Colon (tissue), 2 donors: ENCODE measurements at regions not wholly inside any gene's neighbourhood (a gene's known extent, or its start where the extent isn't known, plus 50 kb on each side); places are given as distances from the start of the nearest gene placed in this dataset.

ENCODE experiments used
- FAIRE-seq: peaks from 2 replicates; lab custom pipeline; 2012; peaks lifted over from hg19 to GRCh38; lab: Jason Lieb, UNC
- donor health status: control.
- donor health status: control.

DNA sequence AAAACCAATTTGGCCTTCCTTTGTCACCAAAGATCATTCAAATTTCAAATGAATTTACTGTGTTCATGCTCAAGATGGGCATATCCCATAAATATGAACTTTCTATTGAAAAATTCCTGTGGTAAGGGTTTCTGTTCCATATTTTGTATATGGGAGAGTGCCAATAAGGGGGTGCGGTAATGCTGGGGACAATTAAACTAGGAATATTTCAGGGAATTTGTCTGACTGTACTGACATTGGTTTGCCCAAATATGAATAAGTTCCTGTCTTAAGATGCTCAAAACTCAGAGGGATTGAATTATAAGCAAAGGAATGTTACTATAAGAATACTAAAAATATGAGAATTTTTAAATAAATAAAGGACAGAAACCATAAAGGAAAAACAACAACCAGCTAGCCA is 553.0 kb upstream of the MARCKS start:
- no peak for FAIRE-seq

DNA sequence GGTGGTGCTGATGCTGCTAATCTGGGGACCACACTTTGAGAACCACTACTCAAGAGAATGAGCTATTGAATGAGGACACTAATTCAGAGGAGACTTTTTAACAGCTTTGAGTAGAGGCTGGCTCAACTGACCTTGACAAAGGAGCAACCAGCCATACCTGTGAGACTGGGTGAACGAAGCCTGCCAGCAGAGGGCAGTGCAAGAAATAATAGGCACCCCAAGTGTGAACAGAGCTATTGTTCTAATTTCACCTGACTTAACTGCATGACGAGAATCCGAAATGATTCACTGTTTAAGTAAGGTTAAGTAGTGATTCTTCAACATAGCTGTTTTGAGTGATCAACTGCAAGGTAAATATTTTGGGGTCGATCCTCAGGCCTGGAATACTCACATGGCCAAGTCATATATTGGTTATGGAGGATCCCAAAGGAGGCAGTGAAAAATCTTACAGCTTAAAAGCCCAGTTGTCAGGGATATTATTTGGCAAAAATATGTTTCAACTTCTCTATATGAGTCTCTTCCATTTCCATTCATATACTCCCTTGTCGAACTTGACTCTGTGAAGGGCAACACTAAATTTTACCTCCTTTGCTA is 550.5 kb upstream of the MARCKS start:
- no peak for FAIRE-seq

DNA sequence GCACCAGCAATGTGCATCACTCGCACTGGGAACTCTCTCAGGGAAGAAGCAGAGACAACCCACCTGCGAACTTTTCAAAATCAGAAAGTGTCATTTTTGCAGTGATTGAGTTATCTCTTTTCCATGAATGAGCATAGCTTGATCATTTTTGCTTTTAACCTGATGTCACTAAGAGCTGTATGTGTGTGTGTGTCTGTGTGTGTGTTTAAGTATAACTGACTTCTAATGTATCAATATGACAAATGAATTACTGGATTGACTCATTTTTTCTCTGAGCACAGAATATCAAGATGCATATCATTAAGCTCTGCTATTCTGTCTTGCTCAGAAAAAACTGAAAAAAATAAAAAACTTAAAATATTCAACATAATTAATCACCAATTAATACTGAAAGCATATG is 548.9 kb upstream of the MARCKS start:
- FAIRE-seq, result no peak

DNA sequence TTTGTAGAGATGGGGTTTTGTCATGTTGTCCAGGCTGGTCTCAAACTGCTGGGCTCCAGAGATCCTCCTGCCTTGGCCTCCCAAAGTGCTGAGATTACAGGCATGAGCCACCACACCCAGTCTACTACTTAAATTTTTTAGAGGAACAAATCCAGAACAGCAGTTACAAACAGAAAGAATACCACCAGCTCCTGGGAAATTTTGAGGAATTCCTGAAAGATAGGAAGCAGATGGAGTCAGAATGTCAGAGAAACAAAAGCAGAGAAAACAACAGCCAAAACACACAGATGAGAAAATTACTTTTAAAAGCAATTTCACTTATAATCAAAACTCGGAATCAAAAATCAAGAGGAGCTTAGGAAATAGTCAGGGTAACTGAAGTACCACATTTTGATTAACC is 543.3 kb upstream of the MARCKS start:
- FAIRE-seq, result no peak

DNA sequence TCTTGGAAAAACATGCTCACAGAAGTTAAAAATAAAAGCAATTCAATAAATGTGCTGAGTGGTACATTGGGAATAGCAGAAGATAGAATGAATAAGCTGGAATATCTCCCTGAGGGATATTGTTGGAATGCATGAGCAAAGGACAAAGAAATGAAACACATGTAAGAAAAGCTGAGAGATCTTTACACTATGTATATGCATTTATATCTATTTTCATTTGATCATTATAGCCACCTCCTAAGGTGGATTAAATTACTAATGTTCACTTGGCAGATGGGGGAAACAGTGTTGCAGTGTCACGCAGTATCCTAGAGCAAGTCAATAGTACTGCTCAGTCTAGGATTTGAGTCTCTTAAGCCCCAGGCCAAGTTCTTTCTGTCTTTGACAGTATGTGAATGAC is 542.0 kb upstream of the MARCKS start:
- no peak for FAIRE-seq

DNA sequence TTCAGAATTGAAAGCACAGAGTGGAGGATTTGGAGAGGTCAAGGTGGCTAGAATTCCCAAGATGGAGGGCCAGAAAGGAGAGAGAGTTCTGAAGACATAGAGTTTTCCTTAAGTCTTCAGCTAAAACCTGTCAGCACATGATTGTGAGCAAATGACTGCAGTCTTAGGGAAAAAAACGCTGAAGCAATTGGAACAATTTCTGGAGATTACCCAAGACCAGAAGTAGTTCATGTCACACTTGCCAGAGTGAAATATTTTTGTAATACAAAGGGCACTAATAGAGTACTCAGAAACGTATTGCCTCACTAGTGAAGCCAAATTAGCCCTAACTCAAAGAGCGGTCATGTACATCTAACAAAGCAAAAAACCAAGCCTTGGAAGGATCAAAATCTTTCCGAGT is 541.3 kb upstream of the MARCKS start:
- no peak for FAIRE-seq

DNA sequence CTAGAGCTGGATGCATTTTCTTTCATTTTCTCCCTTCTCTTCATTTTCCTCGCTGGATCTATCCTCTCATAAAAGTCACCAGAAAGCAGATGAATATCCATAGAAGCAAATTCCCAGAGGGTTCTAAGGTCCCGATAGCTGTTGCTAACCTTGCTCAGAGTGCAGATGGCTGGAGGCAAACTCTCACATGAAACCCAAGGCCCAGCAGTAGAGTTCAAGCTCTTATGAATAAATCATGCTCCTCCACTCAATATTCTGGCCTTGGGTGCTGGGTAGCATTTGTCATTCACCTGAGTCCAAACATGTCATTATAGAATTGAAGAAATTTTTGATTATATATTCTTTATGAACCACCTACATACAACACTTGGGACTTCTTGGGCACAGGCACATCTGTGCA is 539.7 kb upstream of the MARCKS start:
- no peak for FAIRE-seq

DNA sequence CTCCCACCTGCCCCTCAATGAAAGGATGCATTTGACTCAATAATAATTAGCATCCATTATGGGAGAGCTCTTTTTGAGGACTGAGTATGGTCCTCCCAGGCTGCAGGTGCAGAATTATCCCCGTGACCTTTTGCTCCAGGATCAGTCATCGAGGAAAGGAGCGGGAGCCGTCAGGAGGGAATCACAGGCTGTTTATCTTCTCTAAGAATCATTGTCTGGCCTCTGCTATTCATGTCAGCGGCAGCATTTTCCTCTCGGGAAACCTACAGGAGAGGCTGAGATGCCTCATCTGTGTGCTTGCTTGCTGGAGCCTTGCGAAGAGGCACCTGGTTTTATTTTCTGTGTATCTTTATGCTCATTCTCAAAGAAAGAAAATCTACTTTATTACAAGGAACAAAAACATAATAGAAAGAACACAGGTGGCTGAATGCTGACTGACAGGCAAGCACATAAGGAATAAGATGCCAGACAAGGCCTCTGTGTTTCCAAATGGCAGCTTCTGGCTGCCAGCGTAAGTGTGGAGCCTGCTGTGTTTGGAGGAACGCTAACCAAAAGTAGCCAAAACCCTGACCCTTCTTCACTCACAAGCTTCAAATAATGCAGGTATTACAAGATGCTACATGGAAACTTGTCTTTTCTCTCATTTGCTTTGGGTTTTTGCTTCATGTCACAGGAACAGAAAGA is 539.1 kb upstream of the MARCKS start:
- FAIRE-seq, result no peak

DNA sequence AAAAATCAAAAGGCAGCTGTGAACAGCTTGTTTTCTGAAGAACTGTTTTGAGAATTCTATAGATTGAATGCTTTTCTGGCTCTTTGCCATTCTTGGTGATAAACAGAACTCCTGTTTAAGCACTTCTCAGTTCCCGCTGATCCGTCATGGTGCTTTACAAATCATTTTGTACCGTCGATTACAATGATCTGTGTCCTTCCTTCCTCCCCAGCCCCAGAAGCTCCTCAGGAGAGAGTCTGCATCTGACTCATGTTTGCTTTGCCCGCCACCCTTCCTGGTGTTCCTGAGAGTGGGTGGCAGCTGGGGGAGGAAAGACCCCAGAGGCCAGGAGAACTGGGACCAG is 538.6 kb upstream of the MARCKS start:
- FAIRE-seq, result no peak

DNA sequence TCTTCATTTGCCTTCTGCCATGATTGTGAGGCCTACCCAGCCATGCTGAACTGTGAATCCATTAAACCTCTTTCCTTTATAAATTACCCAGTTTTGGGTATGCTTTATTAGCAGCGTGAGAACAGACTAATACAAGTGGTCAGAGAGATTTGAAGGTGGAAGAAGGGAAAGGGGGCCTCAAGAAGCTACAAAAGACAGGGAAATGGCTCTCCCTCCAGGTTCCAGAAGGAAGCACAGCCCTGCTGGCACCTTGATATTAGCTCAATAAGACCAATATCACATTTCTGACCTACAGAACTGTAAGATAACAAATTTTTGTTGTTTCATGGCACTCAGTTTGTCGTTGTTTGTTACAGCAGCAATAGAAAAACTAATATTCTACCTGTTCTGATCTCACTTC is 536.5 kb upstream of the MARCKS start:
- no peak for FAIRE-seq

DNA sequence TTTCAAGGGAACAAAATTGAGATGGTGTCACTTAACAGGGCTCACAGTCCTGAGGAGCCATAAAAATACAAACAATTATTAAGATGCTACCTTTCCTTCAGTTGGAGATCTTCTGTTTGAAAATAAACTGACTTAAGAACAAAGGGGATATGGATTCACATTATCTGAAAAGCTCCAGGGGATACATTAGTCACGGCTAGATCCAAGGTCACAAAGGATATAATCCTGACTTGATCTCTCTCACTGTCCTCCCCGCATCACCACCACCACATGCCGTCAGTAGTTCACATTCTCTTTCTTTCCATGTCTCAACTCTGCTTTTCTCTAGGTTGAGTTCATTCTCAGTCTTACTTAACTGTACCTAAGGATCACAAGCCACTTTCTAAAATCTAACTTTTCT is 530.4 kb upstream of the MARCKS start:
- FAIRE-seq, result no peak

DNA sequence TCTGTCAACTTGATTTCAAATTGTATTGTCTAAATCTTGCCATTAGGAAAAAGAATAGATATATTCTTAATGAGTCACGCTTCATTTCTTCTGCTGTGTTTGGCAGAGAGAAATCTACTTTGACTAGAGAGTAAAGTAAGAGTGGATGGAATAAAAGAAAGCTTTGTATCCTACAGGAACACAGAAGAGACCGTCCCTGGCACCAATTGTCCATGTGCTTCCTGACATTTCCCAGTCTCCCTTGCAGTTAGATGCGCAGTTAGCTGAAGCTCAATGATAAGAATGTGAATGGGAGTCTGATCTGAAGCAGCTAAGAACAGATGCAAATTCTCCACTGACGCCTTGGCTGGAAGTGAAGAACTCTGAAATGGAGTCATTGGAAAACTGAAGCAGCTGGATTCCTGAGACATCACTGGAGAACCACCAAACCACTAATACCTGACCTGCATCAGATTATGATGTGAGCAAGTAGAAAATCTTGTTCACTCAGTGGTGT is 528.2 kb upstream of the MARCKS start:
- no peak for FAIRE-seq

DNA sequence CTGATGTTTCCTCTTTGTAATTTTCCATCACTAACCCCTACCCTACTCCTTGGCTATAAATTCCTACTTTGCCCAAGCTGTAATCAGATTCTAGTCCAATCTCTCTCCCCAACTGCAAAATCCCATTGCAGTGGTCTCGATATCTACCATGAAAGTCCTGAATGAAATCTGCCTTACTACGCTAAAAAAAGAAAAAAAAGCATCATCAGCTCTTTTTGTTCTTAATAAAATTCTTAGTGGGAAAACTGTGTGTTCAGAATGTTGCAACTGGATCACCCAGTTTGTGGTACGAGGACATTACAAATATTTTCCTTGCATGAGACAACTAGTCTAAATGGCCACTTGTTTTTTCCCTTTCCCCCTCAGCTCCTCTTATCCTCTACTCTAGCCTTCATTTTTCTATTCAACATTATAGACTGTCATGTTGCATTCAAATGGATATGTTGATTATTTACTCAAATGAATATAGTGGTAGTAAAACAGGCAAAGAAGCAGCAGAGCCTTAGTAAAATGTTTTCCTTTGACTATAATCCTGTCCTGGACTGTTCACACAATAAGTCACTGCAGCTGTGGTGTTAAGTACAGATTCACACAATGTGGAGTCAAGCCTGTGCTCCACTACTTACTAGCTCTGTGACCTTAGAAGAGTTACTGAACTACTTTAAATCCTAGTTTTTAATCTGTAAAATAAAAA is 527.1 kb upstream of the MARCKS start:
- no peak for FAIRE-seq

DNA sequence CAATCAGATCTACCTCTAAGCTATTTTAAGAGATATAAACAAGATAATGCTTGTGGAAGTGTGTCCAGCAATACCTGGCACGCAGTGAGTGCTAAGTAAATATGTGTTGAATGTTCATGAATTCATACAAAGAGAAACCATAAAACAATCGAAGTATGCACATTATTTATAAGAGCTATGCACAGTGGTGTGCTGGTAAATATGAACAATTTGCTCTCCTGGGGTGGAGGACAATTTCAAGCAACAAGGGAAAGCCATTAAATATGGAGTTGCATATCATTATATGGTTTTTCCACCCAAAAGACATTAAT is 526.6 kb upstream of the MARCKS start:
- FAIRE-seq, result no peak

DNA sequence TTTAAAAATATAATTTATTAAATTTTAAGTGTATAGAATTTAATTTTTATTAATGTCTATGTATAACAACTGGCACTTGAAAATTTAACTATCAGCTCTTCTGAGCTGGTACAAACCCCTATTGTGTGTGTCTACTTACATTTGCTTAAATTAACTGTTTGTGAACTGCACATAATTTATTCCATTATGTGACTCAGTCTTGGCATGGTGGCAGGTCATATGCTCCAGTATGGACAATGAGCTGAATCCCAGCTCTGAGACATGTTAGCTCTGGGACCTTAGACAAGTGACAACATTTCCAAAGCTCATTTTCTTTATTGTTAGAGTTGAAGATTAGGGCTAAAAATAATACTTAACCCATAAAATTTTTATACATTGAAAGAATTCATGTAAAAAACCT is 526.1 kb upstream of the MARCKS start:
- no peak for FAIRE-seq

DNA sequence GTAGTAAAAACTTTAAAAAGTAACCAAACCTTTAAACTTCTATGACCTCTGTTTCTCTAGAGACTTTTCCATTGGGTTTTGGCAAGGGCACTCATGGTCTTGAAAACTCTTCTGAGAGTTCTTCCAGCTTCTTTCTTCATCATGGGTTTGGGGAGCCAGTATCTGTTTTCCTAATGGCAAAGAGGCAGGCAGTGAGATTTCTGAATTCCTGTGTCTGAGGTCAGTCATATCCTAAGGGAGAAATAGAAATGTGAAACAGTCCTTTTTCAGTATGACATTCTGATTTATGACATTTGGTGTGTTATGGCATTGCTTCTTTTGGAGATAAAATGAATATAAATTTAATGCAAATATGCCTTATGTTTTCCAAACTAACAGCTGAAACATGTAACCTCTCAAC is 518.5 kb upstream of the MARCKS start:
- no peak for FAIRE-seq

DNA sequence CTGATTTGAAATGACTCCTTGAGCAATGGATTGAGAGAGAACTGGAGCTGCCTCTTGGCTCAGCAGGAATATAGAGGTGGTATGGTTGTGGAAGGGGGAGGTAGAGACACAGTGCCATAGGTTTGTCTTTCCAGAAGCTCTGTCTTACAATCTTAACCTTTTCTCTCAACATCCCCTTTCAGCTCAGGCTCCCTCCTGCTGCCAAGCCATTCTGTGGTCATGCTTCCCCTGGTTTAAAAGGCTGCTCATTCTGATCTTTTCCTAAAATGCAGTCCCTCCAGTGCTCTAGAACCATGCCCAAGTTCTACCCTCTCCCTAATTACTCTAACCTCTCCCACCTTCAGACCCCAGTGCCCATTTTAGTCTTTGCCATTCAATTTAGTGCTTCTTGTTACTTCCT is 517.9 kb upstream of the MARCKS start:
- no peak for FAIRE-seq

DNA sequence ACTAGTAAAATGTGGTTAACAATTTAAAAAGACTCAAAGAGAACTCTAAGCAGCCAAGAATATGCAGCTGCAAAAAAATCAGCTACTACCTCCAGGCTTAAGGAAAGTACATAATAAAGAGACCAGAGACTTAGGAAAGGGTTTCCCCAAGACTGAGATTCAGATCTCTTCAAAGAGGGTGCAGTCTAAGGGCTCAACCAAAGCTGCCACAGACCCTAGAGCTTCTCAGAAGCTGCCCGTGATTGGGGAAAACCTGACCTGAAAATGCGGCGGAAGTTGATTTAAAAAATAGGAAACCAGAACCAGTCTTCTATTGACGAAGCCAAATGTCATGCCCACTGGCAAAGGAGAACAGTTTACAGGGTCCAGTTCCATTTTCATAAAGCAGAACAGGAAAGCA is 516.8 kb upstream of the MARCKS start:
- FAIRE-seq, result no peak

DNA sequence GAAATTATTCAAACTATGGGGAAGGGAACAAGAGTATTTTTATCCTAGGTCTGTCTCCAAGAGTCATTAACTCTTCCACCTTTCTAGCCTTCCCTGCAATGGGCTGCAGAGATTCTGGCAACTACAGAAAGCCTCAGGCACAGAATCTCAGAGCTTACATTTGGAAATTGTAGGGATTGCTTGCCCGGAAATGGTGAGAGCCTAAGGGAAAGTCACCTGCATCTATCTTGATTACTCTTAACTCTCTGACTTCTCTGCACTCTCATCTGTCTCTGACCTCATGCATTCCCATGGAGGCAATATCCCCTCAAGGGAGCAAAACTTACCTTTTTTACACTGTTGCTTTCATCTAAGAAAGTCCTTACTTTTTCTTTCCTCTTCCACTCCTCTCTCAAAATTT is 513.2 kb upstream of the MARCKS start:
- no peak for FAIRE-seq

DNA sequence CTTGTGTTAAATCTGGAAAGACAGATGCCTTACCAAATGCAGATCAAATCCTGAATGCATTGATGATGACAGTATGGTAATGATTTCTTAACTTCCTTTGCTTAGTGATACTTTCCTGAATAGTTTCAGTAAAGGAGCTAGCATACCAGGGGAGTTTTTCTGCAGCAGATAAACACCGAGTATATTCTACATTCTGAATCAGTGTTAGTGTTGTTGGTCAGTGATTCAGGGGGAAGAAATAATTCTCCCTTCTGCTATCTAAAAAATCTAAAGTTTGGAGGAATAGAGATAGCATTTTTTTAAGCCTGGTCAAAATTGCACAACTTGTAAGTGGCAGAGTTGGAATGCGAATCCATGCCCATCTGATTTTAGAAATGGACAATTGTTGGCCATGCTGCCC is 512.2 kb upstream of the MARCKS start:
- no peak for FAIRE-seq

DNA sequence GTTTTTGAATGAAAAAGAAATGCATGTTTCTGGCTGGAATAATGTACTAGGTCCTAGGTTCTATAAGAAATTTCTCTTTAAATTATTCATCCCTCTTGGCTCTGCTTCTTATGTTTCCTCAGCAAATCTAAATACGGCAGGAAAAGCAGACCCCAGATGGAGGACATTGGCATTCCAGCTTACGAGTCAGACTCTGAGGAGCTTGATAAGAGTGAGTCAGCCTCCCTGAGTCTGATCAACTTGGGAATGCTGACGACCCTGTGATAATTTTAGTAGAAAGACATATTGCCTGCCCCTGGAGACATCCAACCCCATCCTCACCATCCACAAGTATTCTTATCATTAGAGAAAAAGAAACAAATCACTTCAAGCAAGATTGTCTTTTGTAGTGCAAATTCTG is 509.7 kb upstream of the MARCKS start:
- no peak for FAIRE-seq

DNA sequence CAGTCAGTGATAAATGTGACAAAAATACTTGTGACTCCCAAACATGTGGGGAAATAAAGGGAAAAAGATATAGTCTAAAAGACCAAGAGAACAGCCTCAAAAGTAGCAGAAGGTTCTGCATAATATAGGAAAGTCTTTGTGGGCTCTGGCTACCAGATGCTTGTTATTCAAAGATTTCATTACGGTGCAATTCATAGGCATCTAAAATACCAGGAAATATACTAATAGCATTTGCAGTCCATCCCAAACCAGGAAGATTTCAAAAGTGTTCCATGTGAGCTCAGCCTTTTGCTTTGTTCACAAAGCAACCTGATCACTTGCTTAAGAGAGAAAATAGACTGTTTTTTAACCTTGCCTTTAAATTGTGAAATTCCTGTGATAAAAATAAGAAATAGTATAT is 506.7 kb upstream of the MARCKS start:
- FAIRE-seq, result no peak

DNA sequence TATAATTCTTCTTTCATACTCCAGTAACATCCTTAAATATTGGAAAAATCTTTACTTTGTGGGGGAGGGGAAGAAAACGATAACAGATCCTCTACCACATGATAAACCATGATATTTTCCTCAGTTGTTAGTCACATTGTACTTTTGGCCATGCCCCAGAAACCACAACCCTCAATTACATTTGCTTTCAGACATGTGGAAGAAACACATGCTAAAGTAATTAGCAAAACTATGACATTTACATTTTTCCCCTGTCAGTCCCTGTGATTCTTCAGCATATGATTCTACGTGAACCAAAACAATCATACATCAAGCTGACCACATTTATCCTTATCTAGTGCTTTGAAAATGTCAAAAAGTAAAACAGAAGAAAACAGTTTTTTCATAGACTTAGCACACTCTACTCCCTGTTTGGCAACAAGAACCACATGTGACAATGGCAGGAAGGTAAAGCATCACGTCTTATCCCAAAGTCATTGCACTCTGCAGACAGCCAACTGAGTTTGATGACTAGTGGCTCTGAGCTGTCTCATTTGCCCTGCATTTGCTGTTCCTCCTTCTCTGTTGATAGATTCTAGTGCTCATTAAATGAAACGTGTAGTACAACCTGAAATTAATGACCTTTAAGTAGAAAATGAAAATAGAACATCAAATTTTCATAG is 505.8 kb upstream of the MARCKS start:
- no peak for FAIRE-seq
